Heart right ventricle (tissue), 16 donors: ENCODE measurements at regions not wholly inside any gene's neighbourhood (a gene's known extent, or its start where the extent isn't known, plus 50 kb on each side); places are given as distances from the start of the nearest gene placed in this dataset.
A peak's percentile ranks its signal among the peaks of the same experiment; 100 is the strongest.

Experiments used
- ATAC-seq, 8 donors: fragments of 200-7000 bp; cut with Tn5 transposase; one replicate each; pipeline ENCODE4 v1.9.1; 2020; ENCODE audit warnings: mild to moderate bottlenecking in 8 of 8, moderate library complexity in 8 of 8, moderate number of reproducible peaks in 1 of 8
- DNase-seq, 2 donors: peaks; one replicate each; pipeline ENCODE4 v3.0.0-alpha.2; 2020
- H3K27ac ChIP-seq, 10 donors: fragments of 200-600 bp; sonication (generic) in 2 of 10; one replicate each; pipeline versions ENCODE4 v1.5.0 to v1.8.0; 2020 to 2022; ENCODE audit warnings: mild to moderate bottlenecking in 3 of 10
- H3K27me3 ChIP-seq, 7 donors: fragments of 200-600 bp; one replicate each; pipeline ENCODE4 v1.8.0; 2021 to 2022; ENCODE audit warnings: mild to moderate bottlenecking in 2 of 7
- H3K36me3 ChIP-seq, 9 donors: fragments of 200-600 bp; sonication (generic) in 1 of 9; one replicate each; pipeline versions ENCODE4 v1.5.0 to v1.8.0; 2020 to 2022; ENCODE audit warnings: mild to moderate bottlenecking in 2 of 9
- H3K4me1 ChIP-seq, 9 donors: fragments of 200-600 bp; sonication (generic) in 1 of 9; one replicate each; pipeline versions ENCODE4 v1.5.0 to v1.8.0; 2020 to 2022; ENCODE audit warnings: mild to moderate bottlenecking in 4 of 9
- H3K4me3 ChIP-seq, 10 donors: fragments of 200-600 bp; sonication (generic) in 2 of 10; one replicate each; pipeline versions ENCODE4 v1.5.0 to v1.8.0; 2020 to 2022; ENCODE audit warnings: mild to moderate bottlenecking in 7 of 10, moderate library complexity in 2 of 10
- H3K9me3 ChIP-seq, 11 donors: fragments of 200-600 bp in 10 of 11; sonication (generic) in 2 of 11; one replicate each; pipeline versions ENCODE4 v1.5.0 to v1.8.0; 2013 to 2022; ENCODE audit warnings: mild to moderate bottlenecking in 2 of 11, control low read depth in 1 of 11, moderate library complexity in 1 of 11
- WGBS, 2 donors: extraction: QIAGEN DNeasy Blood & Tissue Kit; methylation state at CpG; one replicate each; pipeline ENCODE4 v1.1.7; 2013; ENCODE audit warnings: inconsistent platforms in 1 of 2; 5-methylcytosine and 5-hydroxymethylcytosine counted together
- intact Hi-C, 10 donors: fragments of 100-400 bp; cut with DNase I; formaldehyde crosslinking; loops; one replicate each; pipeline versions ENCODE4 v1.11.1 to v1.14.2; 2022
- TF ChIP-seq, protein P1 (sequence below), 9 donors: fragments of 200-600 bp; sonication (generic) in 2 of 9; IDR thresholded peaks; one replicate each; pipeline versions ENCODE4 v1.5.0 to v1.8.0; 2021 to 2022; ENCODE audit warnings: antibody characterized with exemption in 9 of 9, mild to moderate bottlenecking in 5 of 9, moderate library complexity in 1 of 9
- donor health status: Arrhythmogenic right ventricular cardiomyopathy.
- donor health status: ischemic (EF 13 %, LVEDD 7.1; RV severe dilation, severe dysfunction).
- donor health status: healthy with polysubstance abuse.
- donor health status: DM: no; HTN: yes; CAD: no.
- donor health status: DM: no; HTN: no; CAD: no.
- donor health status: ischemic (EF 25% LVEDD 6.9; RV normal size, moderate dysfunction).
- donor health status: ischemic (EF 25% LVEDD 5.7; RV mildly dilated, moderate dysfunction).
- donor health status: healthy.
- donor health status: DM: yes; HTN: yes; CAD: no.
- donor health status: Ischemic cardiomyopathy.
- donor health status: ischemic (EF 35%, LVEDD 5.7; RV mildly dilated, moderate dysfunction).
- donor health status: nonischemic (EF 11% LVEDD 7.7; RV severe dilation, severe dysfunction).
- donor health status: DM: yes; HTN: yes; CAD: no.
- donor health status: PGD.
- donor health status: ischemic (EF 29% LVEDD 5.4; RV normal size, mild dysfunction).
- donor health status: nonischemic (EF 23%, LVEDD 6.1; RV moderate dilation, normal function).

DNA sequence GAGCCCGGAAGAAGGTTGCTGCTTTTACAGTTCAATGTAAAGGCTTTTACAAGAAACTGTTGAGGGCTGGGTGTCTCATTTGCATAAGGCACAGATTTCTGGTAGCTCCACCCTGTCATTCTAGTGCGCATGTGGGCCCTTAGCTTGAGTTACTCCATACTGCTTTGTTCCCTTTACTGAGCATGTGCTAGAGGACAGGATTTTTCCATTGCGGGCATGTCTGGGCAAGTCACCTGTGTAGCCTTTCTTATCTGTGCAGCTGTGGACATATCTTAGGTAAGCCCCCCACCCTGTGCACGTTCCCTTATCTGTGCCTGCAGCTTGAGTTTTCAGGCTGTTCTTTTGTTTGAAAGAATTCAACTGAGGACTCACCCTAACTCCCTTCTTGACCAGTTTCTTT lies 56.2 kb upstream of the ARHGAP5 start:
- Histone ChIP-seq H3K9me3 (no peaks in the 10 kb centered on the region), H3K4me1 (peaks cover 3 to 38% (median 24%) of the 10 kb centered on the region in 9 donors), H3K36me3 (no peaks in the 10 kb centered on the region), H3K27me3 (no peaks in the 10 kb centered on the region), H3K4me3 (no peak overlapping the region), H3K27ac (no peak overlapping the region)
- WGBS, 2 donors = 93 to 96% methylated on average over 4 of the region's 4 CpGs
- intact Hi-C loops = no loop called here
- TF ChIP-seq, protein P1, sequence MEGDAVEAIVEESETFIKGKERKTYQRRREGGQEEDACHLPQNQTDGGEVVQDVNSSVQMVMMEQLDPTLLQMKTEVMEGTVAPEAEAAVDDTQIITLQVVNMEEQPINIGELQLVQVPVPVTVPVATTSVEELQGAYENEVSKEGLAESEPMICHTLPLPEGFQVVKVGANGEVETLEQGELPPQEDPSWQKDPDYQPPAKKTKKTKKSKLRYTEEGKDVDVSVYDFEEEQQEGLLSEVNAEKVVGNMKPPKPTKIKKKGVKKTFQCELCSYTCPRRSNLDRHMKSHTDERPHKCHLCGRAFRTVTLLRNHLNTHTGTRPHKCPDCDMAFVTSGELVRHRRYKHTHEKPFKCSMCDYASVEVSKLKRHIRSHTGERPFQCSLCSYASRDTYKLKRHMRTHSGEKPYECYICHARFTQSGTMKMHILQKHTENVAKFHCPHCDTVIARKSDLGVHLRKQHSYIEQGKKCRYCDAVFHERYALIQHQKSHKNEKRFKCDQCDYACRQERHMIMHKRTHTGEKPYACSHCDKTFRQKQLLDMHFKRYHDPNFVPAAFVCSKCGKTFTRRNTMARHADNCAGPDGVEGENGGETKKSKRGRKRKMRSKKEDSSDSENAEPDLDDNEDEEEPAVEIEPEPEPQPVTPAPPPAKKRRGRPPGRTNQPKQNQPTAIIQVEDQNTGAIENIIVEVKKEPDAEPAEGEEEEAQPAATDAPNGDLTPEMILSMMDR (IDR thresholded peaks at IDR 0.05) = no peak
- DNase-seq (no peak), ATAC-seq (no peak)

DNA sequence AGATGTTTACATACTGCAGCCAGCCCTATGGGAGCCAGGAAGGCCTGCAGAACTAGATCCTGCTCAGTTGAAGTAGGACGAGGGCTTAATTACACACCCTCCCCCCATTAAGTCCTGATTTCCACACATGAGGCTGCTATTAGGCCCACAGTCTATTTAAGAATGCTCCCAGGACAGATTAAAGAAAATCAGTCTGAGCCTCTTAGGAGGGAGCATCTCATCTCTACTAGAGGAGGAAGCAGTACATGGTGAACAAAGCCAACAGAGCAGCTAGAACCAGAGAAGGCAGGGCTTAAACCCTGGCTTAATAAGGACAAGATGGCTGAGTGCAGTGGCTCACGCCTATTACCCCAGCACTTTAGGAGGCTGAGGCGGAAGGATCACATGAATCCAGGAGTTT lies 55.8 kb upstream of the ARHGAP5 start:
- WGBS, 2 donors = 91 to 94% methylated on average over 3 of the region's 3 CpGs
- H3K4me1 ChIP-seq = peaks cover 3 to 34% (median 24%) of the 10 kb centered on the region in 9 donors
- ATAC-seq (no peak), DNase-seq (no peak)
- H3K9me3 ChIP-seq = no peaks in the 10 kb centered on the region
- intact Hi-C loops = no loop called here
- H3K27ac ChIP-seq = no peak overlapping the region
- no peaks in the 10 kb centered on the region for H3K36me3 ChIP-seq
- H3K27me3 ChIP-seq = no peaks in the 10 kb centered on the region
- TF ChIP-seq, protein P1 (IDR thresholded peaks at IDR 0.05) = no peak
- no peak overlapping the region for H3K4me3 ChIP-seq

DNA sequence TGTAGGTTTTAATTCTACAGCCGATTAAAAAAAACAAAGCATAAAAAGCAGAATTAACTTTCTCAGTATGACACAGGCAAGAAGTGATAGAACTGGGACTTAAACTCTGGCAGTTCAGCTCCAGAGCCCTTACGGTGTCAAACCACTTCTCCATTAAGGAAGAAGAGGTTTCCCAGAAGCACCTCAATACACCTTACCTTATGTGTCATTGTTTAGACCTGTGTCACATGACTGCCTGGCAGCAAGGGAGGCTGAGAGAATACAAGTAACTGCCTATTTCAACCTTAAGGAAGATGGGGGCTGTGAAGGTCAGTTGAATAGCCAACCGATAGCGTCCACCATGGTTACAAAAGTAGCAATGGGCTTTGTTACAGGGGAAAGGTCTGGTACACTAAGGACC lies 54.6 kb upstream of the ARHGAP5 start:
- no peak overlapping the region for H3K27ac ChIP-seq
- TF ChIP-seq, protein P1 (IDR thresholded peaks at IDR 0.05) = no peak
- no peak overlapping the region for H3K4me3 ChIP-seq
- no peak for DNase-seq
- intact Hi-C loops = no loop called here
- 93 to 96% methylated on average over 4 of the region's 4 CpGs for WGBS, 2 donors
- no peaks in the 10 kb centered on the region for H3K27me3 ChIP-seq
- H3K4me1 ChIP-seq = peaks cover 3 to 26% (median 21%) of the 10 kb centered on the region in 9 donors
- H3K9me3 ChIP-seq = no peaks in the 10 kb centered on the region
- no peak for ATAC-seq
- no peaks in the 10 kb centered on the region for H3K36me3 ChIP-seq

DNA sequence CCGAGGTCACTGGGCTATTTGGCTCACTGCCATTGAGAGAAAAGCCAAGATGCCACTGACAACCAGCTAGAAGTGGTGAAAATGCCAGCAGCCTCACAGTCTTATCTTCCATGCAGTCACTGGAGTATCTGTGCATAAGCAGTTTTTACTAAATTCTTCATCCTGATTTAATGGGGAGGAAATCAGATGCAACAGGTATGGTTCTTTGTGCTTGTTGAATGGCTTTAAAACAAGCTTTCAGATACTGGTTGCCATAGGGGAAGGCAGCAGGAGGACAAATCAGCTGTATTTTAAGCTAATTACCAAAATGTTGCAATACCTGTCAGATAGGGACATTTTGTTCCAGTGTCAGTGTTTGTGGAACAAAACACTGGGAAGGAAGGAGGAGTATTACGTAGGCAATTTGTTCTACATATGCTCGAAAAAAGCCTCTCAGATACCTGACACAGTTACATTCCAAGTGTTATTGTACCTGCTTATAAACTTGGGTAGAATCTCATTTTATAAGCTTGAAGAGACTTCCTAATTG lies 54.1 kb upstream of the ARHGAP5 start:
- Histone ChIP-seq H3K4me3 (no peak overlapping the region), H3K9me3 (no peaks in the 10 kb centered on the region), H3K36me3 (no peaks in the 10 kb centered on the region), H3K4me1 (peaks cover 3 to 22% (median 18%) of the 10 kb centered on the region in 9 donors), H3K27me3 (no peaks in the 10 kb centered on the region), H3K27ac (no peak overlapping the region)
- DNase-seq (no peak), ATAC-seq (peak in 2 of 8 donors; percentile 39 to 46)
- intact Hi-C loops = no loop called here
- WGBS, 2 donors = 83 to 97% methylated on average over 3 of the region's 3 CpGs
- TF ChIP-seq, protein P1 (IDR thresholded peaks at IDR 0.05) = no peak
